ENCODE measurements at regions not wholly inside any gene's neighbourhood (a gene's known extent, or its start where the extent isn't known, plus 50 kb on each side); places are given as distances from the start of the nearest gene placed in this dataset.

DNA sequence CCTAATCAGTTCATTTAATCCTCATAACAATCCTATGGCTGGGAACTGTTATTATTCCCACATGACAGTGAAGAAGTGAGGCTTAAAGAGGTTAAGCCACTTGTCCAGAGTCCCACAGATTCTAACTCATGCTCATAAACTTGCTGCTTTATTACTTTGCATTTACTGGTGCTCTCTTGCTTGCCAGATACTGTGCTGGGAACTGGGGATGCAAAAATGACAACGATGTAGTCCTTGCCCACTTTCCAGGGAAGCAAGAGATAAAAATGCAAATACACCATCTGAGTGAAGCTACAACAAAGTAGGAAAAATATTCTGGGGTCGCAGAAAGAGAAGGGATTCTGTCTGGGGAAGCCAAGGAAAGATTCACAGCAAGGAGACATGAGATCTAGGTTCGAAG lies 335.0 kb downstream of the VPS13C start:
- TF ChIP-seq CTCF (IDR thresholded peaks at IDR 0.05), result no peak
- no peak for TF ChIP-seq POLR2A (IDR thresholded peaks at IDR 0.05)

Measured in uterus (tissue), 2 donors.